GM12865 (cell line): ENCODE measurements at regions not wholly inside any gene's neighbourhood (a gene's known extent, or its start where the extent isn't known, plus 50 kb on each side); places are given as distances from the start of the nearest gene placed in this dataset.

Experiments used
- DNase-seq: peaks from one replicate; pipeline ENCODE4 v3.0.0; 2010; ENCODE audit warnings: low read depth
- H3K4me3 ChIP-seq: 2 replicates; pipeline ENCODE4 v1.5.1; 2011; ENCODE audit warnings: mild to moderate bottlenecking, low read depth, low read length, control low read depth
- CTCF ChIP-seq: IDR thresholded peaks from 2 replicates; pipeline ENCODE4 v1.5.1; 2011; ENCODE audit warnings: low read length, control low read depth, low read depth, inconsistent platforms; ENCODE audit not compliant: insufficient read depth; ENCODE audit errors: missing control alignments

GRCh38 chr5:67366276-67366675 lies 169.7 kb upstream of the CD180 start:
- no peak for DNase-seq
- no peak overlapping the region for H3K4me3 ChIP-seq
- no peak for TF ChIP-seq CTCF

DNA sequence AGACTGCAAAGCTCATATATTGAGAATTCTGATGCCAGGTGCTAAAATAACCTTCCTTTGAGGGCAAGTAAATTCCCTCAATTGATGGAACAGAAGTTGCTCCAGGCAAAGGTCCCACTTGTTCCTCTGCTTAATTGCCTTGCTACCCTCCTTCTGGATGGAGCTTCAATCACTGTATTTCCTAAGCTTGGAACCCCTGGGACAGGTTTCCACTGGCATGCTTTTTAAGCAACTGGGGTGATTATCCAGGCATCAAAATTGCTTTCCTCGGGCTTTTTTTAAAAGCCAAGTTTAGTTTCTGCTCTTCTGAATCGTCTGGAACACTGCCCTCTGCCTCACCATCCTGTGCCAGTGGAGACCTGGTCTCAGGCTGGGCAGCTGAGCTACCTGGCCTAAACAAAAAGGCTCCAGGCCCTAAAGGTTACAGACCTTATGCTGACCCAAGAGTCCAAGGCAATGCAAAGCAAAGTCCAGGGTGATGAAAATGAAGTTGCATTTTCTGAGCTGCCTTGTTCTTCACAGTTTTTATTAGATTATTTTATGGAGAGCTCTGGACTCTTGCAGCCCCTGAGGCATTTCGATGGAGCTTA lies 167.9 kb upstream of the CD180 start:
- no peak overlapping the region for H3K4me3 ChIP-seq
- TF ChIP-seq CTCF, result no peak
- DNase-seq, result no peak

- H3K4me3 ChIP-seq, result no peak overlapping the region
Measured at GRCh38 chr5:67363963-67364362, 167.4 kb upstream of the CD180 start.

DNA sequence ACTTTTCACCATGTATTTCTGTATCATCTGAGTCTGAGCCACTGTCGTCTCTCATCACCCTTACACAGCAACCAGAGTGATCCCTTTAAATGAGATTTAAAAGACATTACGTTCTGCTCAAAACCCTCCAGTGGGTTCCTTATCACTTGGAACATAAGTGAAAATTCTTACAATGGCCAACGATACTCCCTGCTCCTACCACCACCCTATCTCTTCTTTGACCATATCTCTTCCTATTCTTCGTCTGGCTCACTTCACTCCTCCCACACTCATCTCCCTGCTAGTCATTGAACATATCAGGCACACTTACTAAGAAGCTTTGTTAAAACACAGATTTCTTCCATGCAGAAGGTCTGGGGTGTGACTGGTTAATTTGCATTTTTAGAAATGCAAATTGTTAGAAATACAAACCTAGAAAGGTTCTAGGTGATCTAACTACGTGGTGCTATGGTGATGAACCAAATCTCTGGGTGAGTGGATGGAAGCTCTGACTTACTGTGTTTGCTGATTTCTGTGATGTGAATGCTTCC lies 166.6 kb upstream of the CD180 start:
- H3K4me3 ChIP-seq, result no peak overlapping the region
- TF ChIP-seq CTCF, result no peak
- DNase-seq, result peak; percentile 4

More at GRCh38 chr5:67363963-67364362, 167.4 kb upstream of the CD180 start:
- no peak for DNase-seq
- TF ChIP-seq CTCF, result no peak

DNA sequence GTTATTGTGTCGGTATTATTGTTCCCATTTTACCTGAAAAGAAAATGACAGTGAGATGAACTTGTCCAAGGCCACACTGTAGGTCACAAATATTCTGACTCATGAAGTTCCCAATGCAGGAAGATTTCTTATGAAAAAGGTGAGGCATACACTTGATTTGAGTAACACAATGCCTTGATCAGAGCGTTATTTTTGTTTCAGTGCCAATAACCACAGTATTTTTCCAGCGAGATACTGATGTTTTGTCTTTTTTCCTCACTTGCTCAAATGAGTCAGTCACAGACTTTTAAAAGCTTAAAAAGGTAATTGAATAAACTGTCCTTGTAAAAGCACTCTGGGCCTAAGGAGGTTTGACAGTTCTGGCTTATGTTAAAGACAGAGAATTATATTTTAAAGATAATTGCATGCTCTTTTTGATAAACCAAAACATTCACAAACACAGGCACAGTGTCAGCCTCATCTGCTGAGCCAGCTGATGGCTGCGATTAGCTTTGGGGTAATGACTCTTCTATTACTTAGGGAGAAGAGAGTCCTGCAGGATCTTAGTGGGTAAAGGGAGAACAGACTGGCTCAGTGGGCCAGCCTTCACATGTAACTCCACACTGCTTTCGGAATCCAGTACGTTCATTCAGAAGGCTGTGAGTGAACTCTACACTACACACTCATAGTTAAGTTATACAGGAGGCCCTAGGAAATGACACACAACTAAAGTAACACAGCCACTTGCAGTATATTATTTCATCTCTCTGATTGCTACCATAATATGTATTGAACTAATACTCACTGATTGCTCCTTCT lies 165.5 kb upstream of the CD180 start:
- no peak for TF ChIP-seq CTCF
- no peak overlapping the region for H3K4me3 ChIP-seq
- DNase-seq, result no peak

DNA sequence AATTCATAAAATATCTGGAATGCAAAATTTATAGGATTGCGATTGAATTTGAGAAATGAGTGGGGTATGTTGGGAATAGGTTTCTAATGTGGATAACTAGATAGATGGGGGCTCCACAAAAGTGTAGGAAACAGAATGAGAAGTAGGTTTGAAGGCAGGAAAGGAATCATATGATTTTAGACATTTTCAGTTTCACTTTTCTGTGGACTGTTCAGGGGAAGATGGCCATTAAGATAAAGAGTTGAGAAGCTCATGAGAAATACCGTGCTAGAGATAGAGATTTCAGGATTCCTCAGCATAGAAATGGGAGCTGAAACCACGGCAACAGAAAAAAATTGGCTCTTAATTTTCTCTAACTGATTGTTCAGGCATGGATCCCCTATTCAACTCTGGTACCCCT lies 163.4 kb upstream of the CD180 start:
- no peak for DNase-seq
- no peak overlapping the region for H3K4me3 ChIP-seq
- TF ChIP-seq CTCF, result no peak
